ENCODE measurements at regions not wholly inside any gene's neighbourhood (a gene's known extent, or its start where the extent isn't known, plus 50 kb on each side); places are given as distances from the start of the nearest gene placed in this dataset.

- Mint-ChIP-seq H3K4me3 (no peak overlapping the region), H3K4me1 (no peaks in the 10 kb centered on the region), H3K36me3 (ENCODE audit: low read depth) (no peaks in the 10 kb centered on the region), H3K27me3 (peaks cover 7% of the 10 kb centered on the region), H3K27ac (no peak overlapping the region), H3K9me3 (no peaks in the 10 kb centered on the region)
- DNase-seq: no peak
- ChIA-PET CTCF (no interaction called here), POLR2A (no interaction called here)
These were observed 171.1 kb downstream of the ADRA2A start for GRCh38 chr10:111247781-111248389.

- no peak overlapping the region for H3K27ac Mint-ChIP-seq
- ChIA-PET CTCF (no interaction called here), POLR2A (no interaction called here)
- H3K4me1 Mint-ChIP-seq: no peaks in the 10 kb centered on the region
- no peak overlapping the region for H3K4me3 Mint-ChIP-seq
- peaks cover 7% of the 10 kb centered on the region for H3K27me3 Mint-ChIP-seq
- DNase-seq: no peak
- H3K36me3 Mint-ChIP-seq (ENCODE audit: low read depth): no peaks in the 10 kb centered on the region
- no peaks in the 10 kb centered on the region for H3K9me3 Mint-ChIP-seq
These were observed 173.1 kb downstream of the ADRA2A start for GRCh38 chr10:111249925-111250324.

GRCh38 chr10:111261081-111261615 is 184.3 kb downstream of the ADRA2A start:
- Mint-ChIP-seq H3K4me1 (no peaks in the 10 kb centered on the region), H3K9me3 (no peaks in the 10 kb centered on the region), H3K27me3 (peaks cover 9% of the 10 kb centered on the region), H3K27ac (no peak overlapping the region), H3K36me3 (ENCODE audit: low read depth) (no peaks in the 10 kb centered on the region), H3K4me3 (no peak overlapping the region)
- ChIA-PET POLR2A (no interaction called here), CTCF (no interaction called here)
- DNase-seq: no peak

- DNase-seq: no peak
- ChIA-PET CTCF (no interaction called here), POLR2A (no interaction called here)
- Mint-ChIP-seq H3K4me1 (no peaks in the 10 kb centered on the region), H3K27ac (no peak overlapping the region), H3K4me3 (no peak overlapping the region), H3K27me3 (peaks cover 29% of the 10 kb centered on the region), H3K9me3 (no peaks in the 10 kb centered on the region), H3K36me3 (ENCODE audit: low read depth) (no peaks in the 10 kb centered on the region)
These were observed 188.5 kb downstream of the ADRA2A start for GRCh38 chr10:111265341-111265740.

- CTCF ChIA-PET: no interaction called here
- POLR2A ChIA-PET: no interaction called here
- Mint-ChIP-seq H3K36me3 (ENCODE audit: low read depth) (no peaks in the 10 kb centered on the region), H3K27ac (no peak overlapping the region), H3K9me3 (no peaks in the 10 kb centered on the region), H3K4me1 (no peaks in the 10 kb centered on the region), H3K4me3 (no peak overlapping the region), H3K27me3 (peaks cover 29% of the 10 kb centered on the region)
- DNase-seq: no peak
These were observed 189.3 kb downstream of the ADRA2A start for GRCh38 chr10:111266165-111266564.

DNA sequence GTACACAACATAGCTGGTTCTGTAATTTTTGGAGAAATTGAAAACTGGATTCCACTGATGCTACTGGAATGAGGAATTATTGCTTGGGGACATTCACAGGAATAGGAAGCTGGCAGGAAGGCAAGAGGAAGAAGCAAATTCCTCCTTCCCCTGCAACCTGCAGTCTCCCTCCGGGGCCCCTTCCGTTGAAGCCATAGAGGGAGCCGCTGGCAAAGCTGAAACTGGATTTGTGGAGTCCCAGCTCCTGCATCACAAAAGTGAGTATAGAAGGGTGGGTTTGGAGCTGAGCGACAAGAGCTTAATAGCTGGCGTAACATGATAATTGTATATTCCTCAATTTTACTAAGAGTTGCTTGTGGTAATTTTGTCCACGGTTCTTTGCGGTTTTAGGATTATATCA is 190.8 kb downstream of the ADRA2A start:
- DNase-seq: no peak
- H3K4me1 Mint-ChIP-seq: no peaks in the 10 kb centered on the region
- peaks cover 29% of the 10 kb centered on the region for H3K27me3 Mint-ChIP-seq
- H3K9me3 Mint-ChIP-seq: no peaks in the 10 kb centered on the region
- no peak overlapping the region for H3K27ac Mint-ChIP-seq
- H3K36me3 Mint-ChIP-seq (ENCODE audit: low read depth): no peaks in the 10 kb centered on the region
- CTCF ChIA-PET: no interaction called here
- POLR2A ChIA-PET: no interaction called here
- no peak overlapping the region for H3K4me3 Mint-ChIP-seq

- POLR2A ChIA-PET: no interaction called here
- Mint-ChIP-seq H3K4me3 (no peak overlapping the region), H3K36me3 (ENCODE audit: low read depth) (no peaks in the 10 kb centered on the region), H3K4me1 (no peaks in the 10 kb centered on the region), H3K9me3 (no peaks in the 10 kb centered on the region), H3K27ac (no peak overlapping the region), H3K27me3 (peaks cover 11% of the 10 kb centered on the region)
- no peak for DNase-seq
- CTCF ChIA-PET: no interaction called here
These were observed 196.4 kb downstream of the ADRA2A start for GRCh38 chr10:111273235-111273634.

DNA sequence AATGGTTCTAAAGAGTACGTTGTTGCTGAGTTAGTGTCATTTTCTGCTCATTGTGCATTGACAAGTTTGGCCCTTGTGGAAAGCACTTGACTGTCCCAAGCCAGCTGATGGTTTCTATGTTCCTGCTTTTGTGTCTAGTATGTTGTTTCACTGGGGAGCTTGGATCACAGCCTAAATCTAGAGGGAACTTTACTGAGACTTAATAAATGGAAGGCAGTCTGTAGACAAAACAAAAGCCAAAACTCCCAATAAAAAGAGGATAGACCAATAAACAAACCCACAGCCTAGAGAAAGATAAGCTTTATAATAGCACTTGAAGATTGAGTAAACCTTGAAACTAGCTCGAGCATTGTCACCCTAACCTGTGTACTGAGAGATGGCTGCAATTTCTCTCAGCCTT is 196.8 kb downstream of the ADRA2A start:
- no peaks in the 10 kb centered on the region for H3K4me1 Mint-ChIP-seq
- H3K4me3 Mint-ChIP-seq: no peak overlapping the region
- no peak overlapping the region for H3K27ac Mint-ChIP-seq
- no peak for DNase-seq
- H3K27me3 Mint-ChIP-seq: peaks cover 7% of the 10 kb centered on the region
- H3K9me3 Mint-ChIP-seq: peaks cover 2% of the 10 kb centered on the region
- H3K36me3 Mint-ChIP-seq (ENCODE audit: low read depth): no peaks in the 10 kb centered on the region
- POLR2A ChIA-PET: no interaction called here
- CTCF ChIA-PET: no interaction called here

DNA sequence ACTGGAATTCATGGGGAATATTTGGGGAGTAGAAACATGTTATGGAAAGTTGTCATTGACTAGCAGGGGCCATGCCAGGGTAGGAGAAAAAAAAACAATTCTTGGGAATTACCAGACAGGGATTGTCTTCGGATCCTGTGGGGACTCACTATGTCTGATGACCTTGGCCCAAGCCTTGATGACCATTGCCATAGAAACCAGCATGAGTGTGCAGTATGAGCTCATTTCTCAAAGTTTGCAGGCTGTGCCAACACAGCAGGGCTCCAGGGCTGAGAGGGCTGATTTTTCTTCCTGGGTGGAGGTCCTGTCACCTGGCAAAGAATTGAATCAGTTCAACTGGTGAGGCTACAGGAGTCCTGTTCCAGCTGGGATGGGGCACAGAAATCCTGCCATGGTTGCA is 198.3 kb downstream of the ADRA2A start:
- peaks cover 2% of the 10 kb centered on the region for H3K9me3 Mint-ChIP-seq
- H3K27ac Mint-ChIP-seq: no peak overlapping the region
- H3K4me3 Mint-ChIP-seq: no peak overlapping the region
- no peak for DNase-seq
- ChIA-PET POLR2A (no interaction called here), CTCF (no interaction called here)
- H3K4me1 Mint-ChIP-seq: no peaks in the 10 kb centered on the region
- no peaks in the 10 kb centered on the region for H3K27me3 Mint-ChIP-seq
- H3K36me3 Mint-ChIP-seq (ENCODE audit: low read depth): no peaks in the 10 kb centered on the region

DNA sequence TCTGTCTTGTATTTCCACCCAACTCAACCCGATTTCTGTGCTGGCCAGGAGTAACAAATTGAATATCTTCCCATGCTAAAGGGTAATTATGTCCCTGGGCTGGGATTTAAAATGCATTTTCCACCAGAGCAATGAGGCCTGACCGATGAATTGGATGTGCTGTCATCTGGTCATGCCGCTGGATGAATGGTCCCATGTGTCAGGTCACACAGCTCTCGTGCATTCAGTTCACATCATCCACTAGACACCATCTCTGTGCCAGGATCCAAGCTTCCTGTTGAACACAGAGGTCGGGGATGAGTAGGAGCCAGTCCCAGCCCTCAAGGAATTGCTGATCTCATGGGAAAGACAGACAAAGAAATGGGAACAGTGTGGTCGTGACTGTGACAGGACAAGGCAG is 200.8 kb downstream of the ADRA2A start:
- H3K9me3 Mint-ChIP-seq: peaks cover 2% of the 10 kb centered on the region
- POLR2A ChIA-PET: no interaction called here
- no peak for DNase-seq
- H3K36me3 Mint-ChIP-seq (ENCODE audit: low read depth): no peaks in the 10 kb centered on the region
- CTCF ChIA-PET: no interaction called here
- H3K4me1 Mint-ChIP-seq: no peaks in the 10 kb centered on the region
- H3K4me3 Mint-ChIP-seq: no peak overlapping the region
- no peak overlapping the region for H3K27ac Mint-ChIP-seq
- no peaks in the 10 kb centered on the region for H3K27me3 Mint-ChIP-seq

DNA sequence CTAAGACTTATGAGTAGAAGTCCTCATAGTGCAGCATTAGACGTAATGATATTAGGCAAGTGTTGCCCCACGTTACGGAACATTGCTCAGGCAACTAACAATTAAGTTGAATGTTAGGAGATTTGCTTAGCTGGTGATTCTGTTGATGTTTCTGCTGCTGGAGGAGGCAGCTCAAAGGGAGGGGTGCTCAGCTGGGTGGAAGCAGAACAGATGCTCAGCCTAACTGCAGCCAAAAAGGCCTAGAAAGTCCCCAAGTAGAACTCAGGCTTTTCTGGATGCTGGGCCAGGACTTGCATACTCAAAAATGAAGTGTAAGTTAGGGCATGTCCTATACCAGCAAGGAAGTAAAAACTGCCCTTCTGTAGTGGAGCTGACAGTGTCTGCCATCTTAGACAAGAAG is 201.4 kb downstream of the ADRA2A start:
- CTCF ChIA-PET: no interaction called here
- Mint-ChIP-seq H3K4me1 (no peaks in the 10 kb centered on the region), H3K9me3 (peaks cover 2% of the 10 kb centered on the region), H3K27me3 (no peaks in the 10 kb centered on the region), H3K36me3 (ENCODE audit: low read depth) (no peaks in the 10 kb centered on the region), H3K4me3 (no peak overlapping the region), H3K27ac (no peak overlapping the region)
- POLR2A ChIA-PET: no interaction called here
- no peak for DNase-seq

DNA sequence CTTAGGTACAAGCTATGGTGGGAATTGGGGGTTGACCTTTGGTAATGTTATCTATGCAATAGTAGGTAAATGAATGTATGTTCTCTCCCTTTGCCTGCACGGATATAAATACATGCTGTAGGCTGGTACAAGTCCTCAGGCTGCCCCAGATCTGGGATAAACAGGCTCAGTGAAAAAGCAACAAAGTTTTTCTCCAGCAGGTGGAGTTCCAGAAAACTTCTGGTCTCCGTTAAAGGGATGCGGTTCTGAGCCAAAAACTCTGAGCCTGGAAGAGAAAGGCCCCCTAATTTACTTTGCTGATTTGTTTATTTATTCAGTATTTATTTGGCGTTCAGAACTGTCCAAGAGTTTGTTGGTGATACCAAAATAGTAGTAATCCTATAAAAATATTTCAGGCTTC is 204.7 kb downstream of the ADRA2A start:
- no peak overlapping the region for H3K4me3 Mint-ChIP-seq
- H3K36me3 Mint-ChIP-seq (ENCODE audit: low read depth): no peaks in the 10 kb centered on the region
- no peak for DNase-seq
- H3K9me3 Mint-ChIP-seq: peaks cover 2% of the 10 kb centered on the region
- H3K4me1 Mint-ChIP-seq: no peaks in the 10 kb centered on the region
- no peaks in the 10 kb centered on the region for H3K27me3 Mint-ChIP-seq
- H3K27ac Mint-ChIP-seq: no peak overlapping the region
- CTCF ChIA-PET: no interaction called here
- POLR2A ChIA-PET: no interaction called here

GRCh38 chr10:111289461-111289860 is 212.6 kb downstream of the ADRA2A start:
- no peaks in the 10 kb centered on the region for H3K9me3 Mint-ChIP-seq
- ChIA-PET POLR2A (no interaction called here), CTCF (no interaction called here)
- no peak overlapping the region for H3K4me3 Mint-ChIP-seq
- no peak overlapping the region for H3K27ac Mint-ChIP-seq
- H3K36me3 Mint-ChIP-seq (ENCODE audit: low read depth): no peaks in the 10 kb centered on the region
- H3K27me3 Mint-ChIP-seq: peaks cover 9% of the 10 kb centered on the region
- no peak for DNase-seq
- no peaks in the 10 kb centered on the region for H3K4me1 Mint-ChIP-seq

GRCh38 chr10:111290649-111291048 is 213.8 kb downstream of the ADRA2A start:
- Mint-ChIP-seq H3K9me3 (no peaks in the 10 kb centered on the region), H3K36me3 (ENCODE audit: low read depth) (no peaks in the 10 kb centered on the region), H3K4me3 (no peak overlapping the region), H3K27ac (no peak overlapping the region), H3K4me1 (no peaks in the 10 kb centered on the region), H3K27me3 (peaks cover 15% of the 10 kb centered on the region)
- DNase-seq: no peak
- ChIA-PET CTCF (no interaction called here), POLR2A (no interaction called here)
